ENCODE measurements at regions not wholly inside any gene's neighbourhood (a gene's known extent, or its start where the extent isn't known, plus 50 kb on each side); places are given as distances from the start of the nearest gene placed in this dataset.
A peak's percentile ranks its signal among the peaks of the same experiment; 100 is the strongest.

GRCh38 chr6:121816906-121817540 is 381.6 kb downstream of the GJA1 start:
- no peak for DNase-seq (ENCODE audit: low read depth in 2 of 2)

- peak; percentile 83 to 84 for DNase-seq (ENCODE audit: low read depth in 2 of 2)
Measured at GRCh38 chr6:121823437-121823851, 388.0 kb downstream of the GJA1 start.

DNA sequence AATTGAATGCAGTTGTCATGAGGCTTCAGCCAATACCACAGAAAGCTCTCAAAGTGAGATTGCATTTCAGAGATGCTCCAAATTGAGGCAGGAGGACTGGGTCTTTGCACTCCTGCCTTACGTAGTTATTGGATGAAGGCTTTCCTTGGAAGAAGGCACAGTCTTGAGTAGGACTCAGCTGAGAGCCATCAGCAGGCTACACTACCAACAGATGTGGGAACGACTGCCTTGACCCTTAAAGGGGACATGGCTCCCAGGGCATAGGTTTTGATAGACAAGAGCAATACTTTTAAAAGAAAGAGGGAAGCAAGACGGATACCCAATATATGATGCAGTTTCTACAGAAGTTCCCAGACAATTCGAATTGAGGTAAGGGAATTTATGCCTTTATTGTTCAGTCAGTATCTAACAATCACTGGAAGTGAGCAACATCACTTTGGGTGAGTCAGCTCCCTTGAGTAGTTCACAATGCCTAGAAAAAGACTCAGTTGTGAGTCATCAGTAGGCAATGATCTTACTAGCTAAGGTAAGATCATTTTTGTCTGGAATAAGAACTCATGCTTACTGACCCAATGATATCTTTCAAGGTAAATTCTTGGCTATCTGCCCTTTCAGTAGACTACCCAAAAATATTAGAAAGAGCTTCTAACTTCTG is 390.8 kb downstream of the GJA1 start:
- peak; percentile 57 to 66 for DNase-seq (ENCODE audit: low read depth in 2 of 2)

GRCh38 chr6:121828146-121828886 is 392.9 kb downstream of the GJA1 start:
- DNase-seq (ENCODE audit: low read depth in 2 of 2) = peak in 1 of 2 experiments; percentile 38

- peak in 1 of 2 experiments; percentile 49 for DNase-seq (ENCODE audit: low read depth in 2 of 2)
Measured at GRCh38 chr6:121830736-121831135, 395.3 kb downstream of the GJA1 start.

GRCh38 chr6:121835662-121836061 is 400.2 kb downstream of the GJA1 start:
- no peak for DNase-seq (ENCODE audit: low read depth in 2 of 2)

DNA sequence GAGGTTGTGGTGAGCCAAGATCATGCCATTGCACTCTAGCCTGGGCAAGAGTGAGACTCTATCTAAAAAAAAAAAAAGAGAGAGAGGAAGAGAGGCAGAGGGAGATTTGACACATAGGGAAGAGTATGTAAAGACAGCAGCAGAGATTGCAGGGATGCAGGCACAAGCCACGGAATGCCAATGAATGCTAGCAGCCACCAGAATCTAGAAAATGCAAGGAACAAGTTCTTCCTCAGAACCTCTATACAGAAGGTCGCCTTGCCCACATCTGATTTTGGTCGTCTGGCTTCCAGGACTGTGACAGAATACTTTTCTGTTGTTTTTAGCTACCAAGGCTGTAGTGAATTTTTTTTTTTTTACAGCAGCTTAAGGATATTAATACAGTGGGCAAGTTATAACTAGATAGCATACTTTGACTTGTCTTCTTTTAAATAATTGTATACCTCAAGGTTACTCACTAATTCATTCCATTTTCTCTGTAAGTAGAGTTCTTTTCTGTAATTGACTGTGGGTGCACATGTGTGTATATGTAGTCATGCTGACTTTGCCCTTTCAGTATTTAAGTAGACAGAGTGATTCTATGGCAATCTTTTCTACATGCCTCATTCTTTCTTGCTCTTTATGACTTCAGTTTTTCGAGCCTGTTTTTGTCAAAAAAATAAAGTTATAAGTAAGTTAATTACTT is 402.2 kb downstream of the GJA1 start:
- no peak for DNase-seq (ENCODE audit: low read depth in 2 of 2)

DNA sequence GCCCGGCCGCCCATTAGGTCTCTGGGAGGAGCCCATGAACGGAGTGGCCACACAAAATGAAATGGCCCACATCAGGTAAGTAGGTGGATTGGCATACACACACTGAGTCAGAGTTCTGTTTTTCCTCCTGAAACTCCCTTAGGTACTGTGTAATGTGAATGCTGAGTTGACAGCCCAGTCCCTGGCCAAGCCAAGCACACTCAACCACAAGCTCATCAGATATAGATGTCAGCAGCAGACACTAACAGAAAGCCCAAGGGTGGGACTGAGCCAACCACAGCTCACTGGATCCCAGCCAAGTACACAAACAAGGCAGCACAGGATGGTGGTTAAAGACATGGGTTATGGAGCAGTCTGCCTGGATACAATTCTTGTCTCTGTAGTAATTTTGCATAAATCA is 403.4 kb downstream of the GJA1 start:
- DNase-seq (ENCODE audit: low read depth in 2 of 2) = no peak

DNA sequence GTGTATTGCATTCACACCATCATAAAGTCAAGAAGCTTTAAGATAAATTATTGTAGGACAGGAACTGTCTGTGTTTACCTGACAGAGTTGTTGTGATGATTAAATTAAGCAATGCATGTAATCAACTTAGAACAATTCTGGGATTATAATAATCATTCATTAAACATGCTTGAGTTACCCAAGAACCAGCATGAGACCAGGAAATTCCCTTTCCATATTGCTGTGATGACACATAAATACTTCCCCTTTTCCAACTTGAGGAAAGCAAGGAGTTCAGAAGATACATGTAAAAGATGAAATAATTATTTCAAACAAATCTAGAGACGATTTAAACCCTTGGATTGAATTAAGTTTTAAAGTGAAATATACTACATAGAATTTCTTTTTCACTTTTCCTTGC is 404.4 kb downstream of the GJA1 start:
- no peak for DNase-seq (ENCODE audit: low read depth in 2 of 2)

- no peak for DNase-seq (ENCODE audit: low read depth in 2 of 2)
Measured at GRCh38 chr6:121844898-121845297, 409.5 kb downstream of the GJA1 start.

GRCh38 chr6:121847806-121848522 is 412.5 kb downstream of the GJA1 start:
- no peak for DNase-seq (ENCODE audit: low read depth in 2 of 2)

DNA sequence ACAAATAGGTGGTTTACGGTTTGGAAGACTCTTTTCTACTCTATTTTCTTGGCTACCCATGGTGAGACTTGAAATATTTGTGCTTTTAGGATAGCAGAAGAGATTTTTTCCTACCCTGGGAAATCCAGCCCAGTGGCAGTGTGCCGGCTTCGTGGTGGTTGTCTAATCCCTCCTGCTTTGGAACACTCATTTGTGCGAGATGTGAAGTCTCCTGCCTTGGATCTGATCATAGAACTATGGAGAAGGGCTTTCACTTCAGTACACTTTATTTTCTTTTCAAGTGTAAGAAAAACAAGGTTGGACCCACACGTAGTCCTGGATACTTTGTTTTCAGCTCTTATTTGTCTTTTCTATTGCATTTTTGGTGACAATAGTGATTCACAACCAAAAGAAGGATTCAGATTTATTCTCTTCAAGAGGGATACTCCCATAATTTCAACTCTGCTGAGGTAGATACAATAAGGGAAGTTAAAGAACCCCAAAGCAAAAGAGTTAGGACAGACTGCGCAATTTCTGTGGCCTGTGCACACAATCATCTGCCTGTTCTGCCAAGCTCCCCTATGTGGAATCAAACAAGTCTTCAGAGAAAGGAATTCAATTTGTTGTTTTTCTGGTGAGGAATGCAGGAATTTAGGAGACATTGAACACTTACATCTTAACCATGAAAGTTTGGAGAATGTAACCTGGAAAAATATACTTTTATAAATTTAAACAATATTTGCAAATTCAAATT is 413.2 kb downstream of the GJA1 start:
- DNase-seq (ENCODE audit: low read depth in 2 of 2) = no peak

- peak in 1 of 2 experiments; percentile 43 for DNase-seq (ENCODE audit: low read depth in 2 of 2)
Measured at GRCh38 chr6:121849477-121849876, 414.0 kb downstream of the GJA1 start.

GRCh38 chr6:121851056-121851455 is 415.6 kb downstream of the GJA1 start:
- no peak for DNase-seq (ENCODE audit: low read depth in 2 of 2)

DNA sequence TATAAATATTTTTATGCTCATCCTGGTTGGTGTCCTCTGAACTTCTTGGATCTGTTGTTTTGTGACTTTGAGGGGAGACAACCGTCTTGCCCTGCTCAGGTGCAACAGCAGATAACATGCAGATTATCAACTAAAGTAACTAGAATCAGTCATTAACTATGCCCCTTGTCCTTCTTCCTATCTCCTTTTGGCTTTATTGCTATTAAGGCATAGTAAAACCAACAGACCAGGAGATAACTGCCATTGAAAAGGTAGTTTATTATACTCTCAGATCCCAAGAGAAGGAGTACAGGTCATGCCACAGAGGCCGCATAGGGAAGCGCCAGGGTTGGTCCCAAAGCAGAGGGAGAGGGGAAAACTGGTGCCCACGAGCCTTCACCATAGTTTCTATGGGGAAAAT is 418.2 kb downstream of the GJA1 start:
- DNase-seq (ENCODE audit: low read depth in 2 of 2) = no peak

- DNase-seq (ENCODE audit: low read depth in 2 of 2) = no peak
Measured at GRCh38 chr6:121855521-121855920, 420.1 kb downstream of the GJA1 start.

GRCh38 chr6:121856296-121856695 is 420.9 kb downstream of the GJA1 start:
- DNase-seq (ENCODE audit: low read depth in 2 of 2) = peak in 1 of 2 experiments; percentile 65

GRCh38 chr6:121857551-121857950 is 422.1 kb downstream of the GJA1 start:
- no peak for DNase-seq (ENCODE audit: low read depth in 2 of 2)

GRCh38 chr6:121858310-121858709 is 422.9 kb downstream of the GJA1 start:
- DNase-seq (ENCODE audit: low read depth in 2 of 2) = no peak

DNA sequence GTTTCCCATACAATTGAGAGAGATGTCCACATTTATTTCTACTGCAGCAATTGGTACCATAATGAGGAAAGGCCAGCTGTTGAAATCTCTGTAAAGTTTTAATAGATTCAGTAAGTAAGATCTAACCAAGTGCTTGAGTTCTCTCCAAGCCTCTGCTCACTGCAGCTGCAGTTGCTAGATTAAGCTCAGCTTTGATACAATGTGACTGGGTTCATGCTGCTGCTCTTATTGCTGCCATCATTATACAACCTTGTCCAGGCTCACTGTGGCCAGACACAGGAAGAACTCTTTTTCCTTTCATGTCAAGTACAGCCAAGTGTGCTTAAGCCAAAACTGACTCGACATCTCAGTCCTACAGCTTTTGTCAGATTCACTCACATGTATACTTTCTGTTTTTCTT is 423.5 kb downstream of the GJA1 start:
- DNase-seq (ENCODE audit: low read depth in 2 of 2) = no peak

GRCh38 chr6:121865811-121866210 is 430.4 kb downstream of the GJA1 start:
- DNase-seq (ENCODE audit: low read depth in 2 of 2) = no peak

All from fibroblast of skin of left biceps (primary cell).